SK-N-DZ (cell line): ENCODE measurements at regions not wholly inside any gene's neighbourhood (a gene's known extent, or its start where the extent isn't known, plus 50 kb on each side); places are given as distances from the start of the nearest gene placed in this dataset.
"Not testable (repeated sequence)": the region's sequence is repeated elsewhere in the genome, so short reads cannot be mapped to it uniquely, and the experiment has no call there.

ENCODE experiments used
- DNase-seq: peaks from one replicate; pipeline ENCODE4 v3.0.0-alpha.2; 2015; ENCODE audit warnings: low spot score

DNA sequence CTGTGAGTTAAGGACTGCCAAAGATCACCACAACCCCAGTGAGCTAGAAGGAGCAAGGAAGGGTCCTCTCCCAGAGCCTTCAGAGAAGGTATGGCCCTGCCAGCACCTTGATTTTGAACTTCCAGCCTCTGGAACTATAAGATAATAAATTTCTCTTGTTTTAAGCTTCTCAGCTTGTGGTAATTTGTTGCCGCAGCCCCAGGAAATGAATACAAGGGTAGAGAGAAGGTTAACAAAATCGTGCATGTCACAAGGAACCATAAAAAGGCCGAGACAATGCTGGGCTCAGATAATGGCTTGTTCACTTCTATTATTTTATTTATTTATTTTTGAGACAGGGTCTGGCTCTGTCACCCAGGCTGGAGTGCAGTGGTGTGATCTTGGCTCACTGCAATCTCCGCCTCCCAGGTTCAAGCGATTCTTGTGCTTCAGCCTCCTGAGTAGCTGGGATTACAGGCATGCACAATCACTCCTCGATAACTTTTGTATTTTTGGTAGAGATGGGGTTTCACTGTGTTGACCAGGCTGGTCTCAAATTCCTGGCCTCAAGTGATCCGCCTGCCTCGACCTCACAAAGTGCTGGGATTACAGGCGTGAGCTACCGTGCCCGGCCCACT, 71.5 kb downstream of the WSB1 start:
- DNase-seq: not testable (repeated sequence)

DNA sequence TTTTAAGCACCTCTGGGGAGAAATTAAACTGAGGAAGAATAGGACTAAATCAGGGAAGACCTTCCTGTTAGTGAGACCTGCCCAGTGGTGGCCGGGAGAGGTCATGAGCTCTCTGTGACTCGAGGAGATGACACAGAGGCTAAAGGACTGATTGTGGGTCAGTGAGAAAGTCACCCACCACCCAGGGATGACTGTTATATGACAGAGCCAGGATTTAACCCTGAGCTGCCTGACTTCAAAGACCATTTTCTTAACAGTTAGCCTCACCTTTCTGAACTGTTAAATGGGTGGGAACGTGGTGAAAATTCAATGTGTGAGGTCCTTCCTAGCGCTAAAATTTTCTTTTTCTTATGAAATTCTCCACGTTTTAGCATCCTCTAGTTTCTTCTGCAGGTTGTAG, 72.5 kb downstream of the WSB1 start:
- no peak for DNase-seq

DNA sequence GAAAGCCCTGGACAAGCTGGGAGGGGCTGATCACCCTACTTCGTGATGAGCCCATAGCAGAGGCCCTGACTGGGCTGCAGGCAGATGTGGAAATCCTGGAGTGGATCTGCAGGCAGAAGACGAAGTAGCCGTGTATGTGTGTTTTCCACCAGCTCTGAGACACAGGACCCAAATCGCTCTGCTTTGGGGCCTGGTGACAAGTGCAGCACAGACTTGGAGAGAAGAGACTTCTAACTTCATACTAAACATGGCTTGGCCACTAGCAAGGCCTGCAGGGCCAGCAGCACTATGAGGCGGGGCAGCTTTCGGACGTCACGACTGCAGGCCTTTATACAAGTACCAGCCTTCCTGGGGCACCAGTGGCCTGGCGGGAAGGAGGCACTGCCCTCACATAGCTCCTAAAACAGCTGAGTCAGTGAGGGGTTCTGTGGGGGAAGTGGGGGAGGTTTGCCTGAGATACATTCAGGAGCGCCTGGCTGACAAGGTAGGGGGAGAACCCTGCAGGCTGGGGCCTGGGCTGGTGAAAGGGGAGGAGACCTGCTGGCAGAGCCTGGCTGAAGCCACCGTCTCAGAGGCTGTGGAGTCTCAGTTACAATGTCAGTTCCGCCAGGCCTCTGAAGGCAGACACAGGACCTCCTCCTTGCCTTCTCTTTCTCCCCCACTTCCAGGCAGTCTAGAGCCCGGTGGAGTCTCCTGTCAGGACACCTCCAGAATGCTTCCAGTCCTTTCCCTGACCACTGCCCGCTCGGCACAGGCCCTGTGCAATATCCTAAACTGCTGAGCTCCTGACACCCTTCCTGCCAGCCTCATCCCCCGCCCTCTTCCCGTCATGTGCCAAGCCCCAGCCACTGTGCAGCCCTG, 73.4 kb downstream of the WSB1 start:
- peak; percentile 45 for DNase-seq

DNA sequence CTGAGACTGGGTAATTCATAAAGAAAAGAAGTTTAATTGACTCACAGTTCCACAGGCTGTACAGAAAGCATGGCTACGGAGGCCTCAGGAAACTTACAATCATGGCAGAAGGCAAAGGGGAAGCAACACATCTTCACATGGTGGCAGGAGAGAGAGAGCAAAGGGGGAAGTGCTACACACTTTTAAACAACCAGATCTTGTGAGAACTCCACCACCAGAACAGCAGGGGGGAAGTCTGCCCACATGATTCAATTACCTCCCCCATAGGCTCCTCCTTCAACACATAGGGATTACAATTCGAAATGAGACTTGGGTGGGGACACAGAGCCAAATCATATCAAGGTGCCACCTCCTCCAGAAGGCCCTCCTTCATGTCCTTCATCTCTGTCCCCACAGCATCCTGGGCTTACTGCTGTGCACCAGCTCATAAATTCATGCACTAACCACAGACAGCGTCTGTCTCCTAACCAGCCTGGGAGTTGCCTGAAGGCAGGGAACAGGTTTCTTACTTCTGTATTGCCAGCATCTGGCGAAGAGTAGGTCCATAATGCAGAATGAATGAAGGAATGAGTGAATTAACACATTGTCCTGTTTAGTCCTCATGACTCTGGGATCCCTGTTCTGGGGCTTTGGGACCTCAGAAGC, 74.4 kb downstream of the WSB1 start:
- no peak for DNase-seq

DNA sequence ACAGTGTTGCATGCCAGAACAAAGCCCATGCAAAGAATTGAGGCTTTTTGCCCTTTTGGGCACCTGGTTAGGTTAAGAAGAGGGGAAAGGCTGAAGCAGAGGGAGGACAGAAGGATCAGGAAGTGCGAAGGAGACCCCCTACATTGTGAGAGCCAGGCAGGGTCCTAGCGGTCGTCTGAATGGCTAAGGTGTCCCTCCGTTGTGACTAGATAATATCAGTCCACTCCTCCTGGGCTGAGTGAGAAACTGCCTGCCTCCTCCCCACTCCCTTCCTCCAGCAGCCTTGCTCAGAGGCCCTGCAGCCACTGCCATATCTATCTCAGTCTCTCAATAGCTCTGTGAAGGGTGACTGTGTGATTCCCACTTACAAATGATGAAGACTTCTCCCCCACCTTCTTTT, 75.1 kb downstream of the WSB1 start:
- no peak for DNase-seq

DNA sequence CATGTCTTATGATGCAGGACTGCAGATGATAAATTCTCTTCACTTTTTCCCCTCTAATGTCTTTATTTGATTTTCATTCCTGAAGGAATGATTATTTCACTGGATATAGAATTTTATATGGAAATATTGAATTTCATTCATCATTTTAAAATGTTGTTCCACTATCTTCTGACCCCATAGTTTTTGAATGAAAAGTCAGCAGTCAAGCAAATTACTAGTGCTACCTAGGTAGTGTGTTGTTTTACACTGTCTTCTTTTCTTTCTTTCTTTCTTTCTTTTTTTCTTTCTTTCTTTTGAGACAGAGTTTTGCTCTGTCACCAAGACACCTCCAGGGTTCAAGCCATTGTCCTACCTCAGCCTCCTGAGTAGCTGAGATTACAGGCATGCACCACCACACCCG, 76.9 kb downstream of the WSB1 start:
- no peak for DNase-seq

DNA sequence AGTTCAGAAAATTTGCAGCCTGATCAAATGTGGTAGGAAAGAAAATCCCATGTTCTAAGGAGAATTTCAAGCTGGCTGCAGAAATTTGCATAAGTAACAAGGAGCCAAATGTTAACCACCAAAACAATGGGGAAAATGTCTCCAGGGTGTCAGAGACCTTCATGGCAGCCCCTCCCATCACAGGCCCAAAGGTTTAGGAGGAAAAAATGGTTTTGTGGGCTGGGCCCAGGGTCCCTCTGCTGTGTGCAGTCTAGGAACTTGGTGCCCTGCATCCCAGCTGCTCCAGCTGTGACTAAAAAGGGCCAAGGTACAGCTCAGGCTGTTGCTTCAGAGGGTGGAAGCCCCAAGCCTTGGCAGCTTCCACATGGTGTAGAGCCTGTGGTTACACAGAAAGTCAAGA, 79.8 kb downstream of the WSB1 start:
- DNase-seq: not testable (repeated sequence)

DNA sequence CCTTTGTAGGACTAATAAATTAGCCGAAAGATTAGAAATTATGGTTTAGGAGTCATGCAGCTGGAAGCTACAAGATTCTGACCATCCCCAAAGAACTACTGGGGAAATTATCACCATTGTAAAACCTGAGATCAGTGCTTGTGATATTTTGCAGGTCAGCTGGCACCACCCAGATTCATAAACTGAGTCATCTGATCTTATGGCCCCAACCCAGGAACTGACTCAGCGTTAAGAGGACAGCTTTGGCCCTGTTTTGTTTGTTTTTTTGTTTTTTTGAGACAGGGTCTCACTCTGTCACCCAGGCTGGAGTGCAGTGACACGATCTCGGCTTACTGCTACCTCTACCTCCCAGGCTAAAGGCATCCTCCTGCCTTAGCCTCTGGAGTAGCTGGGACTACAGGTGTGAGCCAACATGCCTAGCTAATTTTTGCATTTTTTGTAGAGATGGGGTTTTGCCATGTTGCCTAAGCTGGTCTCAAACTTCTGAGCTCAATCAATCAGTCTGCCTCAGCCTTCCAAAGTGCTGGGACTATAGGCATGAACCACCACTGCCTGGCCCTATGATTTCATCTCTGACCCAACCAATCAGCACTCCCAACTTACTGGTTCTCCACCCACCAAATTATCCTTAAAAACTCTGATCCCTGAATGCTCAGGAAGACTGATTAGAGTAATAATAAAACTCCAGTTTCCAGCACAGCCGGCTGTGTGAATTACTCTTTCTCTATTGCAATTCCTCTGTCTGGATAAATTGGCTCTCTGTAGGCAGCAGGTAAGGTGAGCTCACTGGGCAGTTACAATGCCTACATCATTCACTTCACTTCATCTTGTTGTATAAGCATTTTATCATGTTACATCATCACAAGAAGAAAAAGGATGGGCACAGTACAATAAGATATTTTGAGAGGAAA, 79.4 kb upstream of the KSR1 start:
- DNase-seq: no peak

DNA sequence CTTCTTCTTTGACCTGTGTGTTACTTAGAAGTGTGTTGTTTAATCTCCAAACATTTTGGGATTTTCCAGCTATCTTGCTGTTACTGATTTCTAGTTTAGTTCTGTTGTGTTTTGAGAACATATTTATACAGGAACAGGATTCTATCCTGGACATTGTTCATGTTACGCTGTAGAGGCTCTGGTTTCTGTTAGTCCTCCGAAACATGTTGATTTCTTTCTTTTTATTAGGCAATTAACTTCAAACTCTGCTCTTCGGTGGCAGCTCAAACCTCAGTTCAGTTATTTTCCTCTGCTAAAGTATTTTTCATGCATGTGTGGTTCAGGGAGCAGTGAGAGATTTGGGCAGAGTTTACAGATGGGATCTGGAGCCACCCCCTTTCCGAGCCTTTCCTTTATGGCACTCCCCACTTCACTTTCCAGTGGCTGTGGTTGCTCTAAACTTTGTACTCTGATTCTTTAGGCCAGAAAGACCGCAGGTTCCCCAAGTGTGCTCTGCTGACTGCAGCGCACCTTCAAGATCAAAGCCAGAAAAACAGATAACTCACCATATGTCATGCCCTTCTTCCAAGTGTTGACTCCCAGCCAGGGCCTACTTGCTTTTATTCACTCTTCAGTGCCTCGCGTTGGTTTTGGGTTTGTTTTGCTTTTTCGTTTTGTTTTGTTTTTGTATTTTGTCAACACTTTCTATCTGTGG, 77.6 kb upstream of the KSR1 start:
- no peak for DNase-seq

DNA sequence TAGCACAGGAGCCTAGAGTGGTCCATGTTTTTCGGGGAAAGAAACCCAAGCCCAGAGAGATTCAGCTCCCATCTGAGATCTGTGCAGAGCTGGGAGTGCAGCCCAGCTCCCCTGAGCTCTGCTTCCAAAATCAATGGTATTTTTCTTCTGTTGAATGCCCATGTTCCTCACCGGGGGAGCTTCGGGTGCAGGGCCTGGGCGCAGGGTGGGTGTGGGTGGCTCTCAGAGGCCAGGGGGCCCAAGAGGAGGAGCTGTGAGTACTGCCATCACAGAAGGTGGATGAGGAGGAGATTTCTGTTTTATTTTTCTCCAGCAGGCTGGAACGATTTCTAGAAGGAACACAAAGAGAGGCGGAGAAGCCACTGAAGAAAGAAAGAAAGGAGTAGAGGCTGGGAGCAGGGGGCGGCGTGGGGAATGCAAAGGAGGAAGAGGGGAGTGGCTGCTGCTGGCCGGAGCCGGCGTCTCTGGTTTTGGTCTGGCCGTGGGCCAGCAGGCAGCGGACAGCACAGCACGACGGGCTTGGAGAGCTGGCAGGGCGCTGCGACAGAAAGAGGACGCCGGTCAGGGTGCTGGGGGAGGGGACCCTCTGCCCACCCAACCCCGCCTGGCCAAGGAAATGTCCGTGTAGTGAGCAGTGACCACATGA, 76.2 kb upstream of the KSR1 start:
- no peak for DNase-seq

DNA sequence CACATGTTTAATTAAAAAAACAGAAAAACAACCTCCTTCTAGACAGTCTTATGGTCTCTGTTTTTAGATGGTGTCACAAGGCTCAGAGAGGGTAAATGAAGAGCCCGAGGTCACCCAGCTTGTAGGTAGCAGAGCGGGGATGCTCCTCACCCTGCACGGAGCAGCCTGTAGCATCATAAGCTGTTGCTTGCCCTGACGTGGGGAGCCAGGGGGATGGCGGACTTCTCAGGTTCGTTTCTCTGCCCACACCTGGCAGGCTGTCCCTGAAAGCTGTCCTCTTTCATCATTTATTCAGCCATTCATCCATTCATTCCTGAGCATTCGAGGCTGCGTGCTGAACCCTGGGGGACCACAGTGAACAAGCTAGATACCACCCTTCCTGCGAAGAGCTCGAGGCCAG, 75.7 kb upstream of the KSR1 start:
- no peak for DNase-seq

DNA sequence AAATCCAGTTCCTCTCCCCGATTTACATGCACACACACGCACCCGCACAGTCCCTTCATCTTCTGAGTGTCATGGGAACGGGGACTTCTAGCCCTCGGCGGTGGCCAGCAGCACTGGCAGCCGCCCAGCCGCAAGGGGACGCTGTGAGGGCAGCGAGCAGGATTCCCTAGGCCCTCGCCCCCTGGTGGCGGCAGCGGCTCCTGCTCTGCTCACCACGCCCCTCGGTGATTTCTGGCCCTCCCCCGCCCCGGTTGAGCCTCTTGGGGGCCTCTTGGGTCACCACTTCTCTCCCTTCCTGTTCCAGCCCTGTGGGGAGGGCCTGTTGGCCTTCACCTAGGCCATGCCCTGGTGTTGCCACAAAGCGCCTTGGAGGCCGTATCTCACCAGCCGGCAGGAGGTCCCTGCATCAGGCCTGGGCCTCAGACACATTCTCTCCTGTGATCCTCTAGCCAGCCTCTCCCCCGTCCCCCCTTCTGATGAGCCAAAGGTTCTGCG, 75.2 kb upstream of the KSR1 start:
- DNase-seq: peak; percentile 79

DNA sequence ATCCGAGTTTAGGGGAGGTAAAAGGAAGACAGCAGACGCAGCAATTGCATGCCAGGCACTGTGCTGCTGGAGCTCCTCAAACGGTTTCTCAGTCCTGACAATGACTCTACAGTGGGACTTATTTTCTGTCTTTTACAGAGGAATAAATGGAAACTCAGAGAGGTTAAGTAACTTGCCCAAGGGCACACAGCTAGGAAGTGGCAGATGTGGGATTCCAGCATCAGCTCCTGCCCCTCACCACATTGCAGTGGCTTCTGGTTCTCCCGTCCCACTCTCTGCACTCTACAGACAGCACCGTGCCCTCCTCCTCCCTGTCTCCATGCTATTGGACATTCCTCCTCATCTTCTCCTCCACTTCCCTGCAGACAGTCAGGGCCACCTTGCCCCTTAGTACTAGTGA, 74.2 kb upstream of the KSR1 start:
- no peak for DNase-seq

DNA sequence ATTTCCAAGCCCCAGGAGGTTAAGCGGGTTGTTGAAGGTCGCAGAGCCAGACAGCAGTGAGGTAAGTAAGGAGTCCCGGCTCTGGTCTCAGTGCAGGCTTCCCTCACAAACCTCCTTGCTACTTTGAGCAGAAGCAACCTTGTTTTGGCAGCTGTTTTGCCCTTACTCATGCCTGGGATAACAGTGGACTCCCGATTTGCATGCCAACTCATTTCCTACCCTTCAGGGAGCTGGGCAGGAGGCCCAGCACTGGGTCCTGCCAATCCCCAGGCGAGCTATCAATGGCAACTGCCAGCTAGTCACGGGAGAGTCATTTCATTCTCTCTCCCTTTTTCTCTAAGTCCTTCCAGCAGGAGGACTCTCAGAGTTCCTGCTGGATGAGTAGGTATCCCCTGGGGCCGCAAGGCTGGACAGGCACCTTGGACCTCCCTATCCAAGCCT, 72.0 kb upstream of the KSR1 start:
- DNase-seq: no peak

DNA sequence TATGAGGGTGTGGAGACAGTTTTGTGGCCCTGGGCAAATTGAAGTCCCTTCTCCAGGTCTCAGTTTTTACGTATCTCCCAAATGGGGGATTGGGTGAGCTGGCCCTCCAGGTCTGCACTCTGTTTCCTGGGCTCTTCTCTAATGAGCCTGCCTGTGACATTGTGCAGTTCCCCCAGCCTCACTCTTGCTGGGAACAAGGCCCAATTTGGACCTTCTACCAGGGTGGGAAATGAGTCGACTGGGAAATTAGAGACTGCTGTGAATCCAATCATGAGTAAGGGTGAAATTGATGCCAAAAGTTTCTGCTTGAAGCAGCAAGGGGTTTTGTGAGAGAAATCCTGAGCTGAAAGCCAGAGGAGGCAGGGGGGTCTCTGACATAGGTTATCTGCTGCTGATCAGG, 71.5 kb upstream of the KSR1 start:
- no peak for DNase-seq

DNA sequence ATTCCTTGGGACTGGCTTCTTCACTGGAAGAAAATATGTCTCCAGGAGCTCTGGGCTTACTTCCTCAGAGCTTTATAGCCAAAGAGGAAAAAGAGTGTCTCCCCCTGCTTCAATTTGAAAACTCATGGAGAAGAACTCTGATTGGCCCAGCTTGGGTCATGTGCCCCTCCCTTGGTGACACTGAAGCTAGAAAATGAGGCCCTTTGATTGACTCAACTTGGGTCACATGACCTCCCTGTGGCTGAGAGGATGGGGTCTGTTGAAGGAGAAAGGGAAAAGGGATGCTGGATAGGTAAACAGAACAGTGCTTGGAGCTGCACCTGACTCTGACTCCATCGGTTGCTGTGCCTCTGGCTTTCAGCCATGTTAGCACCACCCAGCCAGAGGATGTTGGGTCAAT, 70.6 kb upstream of the KSR1 start:
- no peak for DNase-seq

DNA sequence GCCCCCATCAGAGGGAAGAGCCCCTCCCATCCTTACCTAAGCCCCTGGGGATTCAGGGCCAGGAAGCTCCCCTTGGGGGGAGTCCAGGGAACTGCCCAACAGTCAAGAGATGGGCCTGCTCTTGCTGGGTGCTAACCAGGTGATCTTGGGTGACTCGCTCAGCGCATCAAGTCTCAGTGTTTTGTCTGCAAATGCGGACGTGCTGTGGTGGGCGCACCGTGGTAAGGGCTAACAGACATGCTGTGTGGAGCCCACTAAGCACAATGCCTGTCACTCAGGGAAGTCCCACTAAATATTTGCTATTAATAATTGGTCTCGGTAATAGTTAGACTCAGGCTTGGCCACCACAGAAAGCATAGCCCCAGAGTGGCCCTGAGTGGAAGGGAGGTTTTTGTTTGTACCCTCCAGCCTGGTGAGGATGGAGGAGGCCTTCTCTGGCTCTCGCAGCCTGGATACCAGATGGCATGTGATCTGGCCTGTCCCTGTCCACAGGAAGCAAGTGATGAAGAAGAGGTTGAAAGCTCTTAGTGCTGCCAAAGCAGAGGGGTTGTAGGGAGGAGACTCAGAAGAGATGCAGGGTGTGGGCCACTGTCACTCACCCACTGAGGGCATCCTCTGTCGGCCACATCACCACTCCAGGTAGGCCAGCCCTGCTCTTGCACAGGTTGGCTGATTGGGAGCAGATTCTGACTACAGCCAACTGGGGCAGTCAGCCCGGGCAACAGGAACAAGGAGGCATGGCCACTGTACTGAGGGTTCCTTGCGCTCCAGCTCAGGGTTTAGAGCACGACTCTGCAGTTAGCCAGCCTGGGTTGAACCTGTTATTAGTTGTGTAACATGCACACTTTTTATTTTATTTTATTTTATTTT, 69.8 kb upstream of the KSR1 start:
- DNase-seq: no peak

DNA sequence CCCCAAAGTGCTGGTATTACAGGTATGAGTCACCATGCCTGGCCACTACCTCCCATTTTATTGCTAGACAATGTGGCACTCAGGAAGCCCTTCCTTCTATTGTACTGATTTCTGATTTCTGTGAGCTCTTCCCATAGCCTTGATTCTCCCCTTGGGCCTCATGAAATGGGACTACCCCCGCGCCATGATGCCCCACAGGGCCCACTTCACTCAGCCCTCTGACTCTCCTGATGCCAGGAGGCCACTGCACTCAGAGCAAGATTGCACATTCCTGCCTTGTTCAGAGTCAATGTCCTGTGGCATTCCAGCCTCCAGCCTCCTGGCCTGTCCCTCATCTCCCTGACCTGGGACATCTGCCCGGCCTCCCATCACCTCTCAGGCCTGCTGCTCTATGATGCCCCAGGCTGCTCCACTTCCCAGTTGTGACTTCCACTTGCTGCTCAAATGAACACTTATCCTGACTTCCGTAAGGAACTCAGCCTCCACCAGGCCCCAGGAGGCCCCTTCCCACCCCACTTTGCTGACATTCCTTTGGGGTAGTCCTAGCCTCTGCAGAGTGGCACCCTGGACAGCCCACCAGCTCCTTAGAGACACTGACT, 66.6 kb upstream of the KSR1 start:
- no peak for DNase-seq

DNA sequence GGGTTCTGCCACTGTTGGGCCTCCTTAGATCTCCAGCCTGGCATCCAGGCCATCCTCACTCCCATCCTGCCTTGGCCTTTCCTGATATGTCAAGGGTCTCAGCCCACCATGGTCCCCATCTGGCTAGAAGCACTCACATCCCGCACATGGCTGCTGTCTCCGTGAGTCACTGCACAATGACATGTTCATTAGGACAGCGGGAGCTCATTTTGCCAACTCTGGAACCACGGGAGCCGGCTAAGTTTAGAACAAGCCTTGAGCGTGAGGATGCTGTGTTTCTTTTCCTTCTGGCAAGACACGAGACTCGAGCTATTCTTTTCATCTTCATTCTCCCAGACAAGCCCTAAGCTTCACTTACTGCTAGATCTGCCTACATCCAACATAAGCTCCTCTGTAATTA, 65.7 kb upstream of the KSR1 start:
- no peak for DNase-seq
